ENCODE measurements at regions not wholly inside any gene's neighbourhood (a gene's known extent, or its start where the extent isn't known, plus 50 kb on each side); places are given as distances from the start of the nearest gene placed in this dataset.

DNA sequence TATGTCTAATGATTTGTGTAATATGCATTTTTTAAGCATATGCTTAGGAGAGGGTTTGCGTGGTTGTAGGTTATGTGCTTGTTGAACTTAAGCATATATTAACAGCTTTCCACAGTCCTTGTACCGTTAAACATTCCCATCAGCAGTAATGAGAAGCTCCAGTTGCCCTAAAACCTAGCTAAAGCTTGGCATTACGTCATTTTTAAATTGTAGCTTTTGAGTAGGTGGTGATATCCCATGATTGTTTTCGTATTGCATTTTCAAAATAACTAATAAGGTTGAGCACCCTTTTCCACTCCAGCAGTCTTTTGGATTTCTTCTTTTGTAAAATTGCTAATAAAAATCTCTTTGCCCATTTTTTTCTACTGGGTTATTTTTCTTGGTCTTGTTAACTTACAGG lies 453.1 kb upstream of the GCFC2 start:
- TF ChIP-seq, protein P1, sequence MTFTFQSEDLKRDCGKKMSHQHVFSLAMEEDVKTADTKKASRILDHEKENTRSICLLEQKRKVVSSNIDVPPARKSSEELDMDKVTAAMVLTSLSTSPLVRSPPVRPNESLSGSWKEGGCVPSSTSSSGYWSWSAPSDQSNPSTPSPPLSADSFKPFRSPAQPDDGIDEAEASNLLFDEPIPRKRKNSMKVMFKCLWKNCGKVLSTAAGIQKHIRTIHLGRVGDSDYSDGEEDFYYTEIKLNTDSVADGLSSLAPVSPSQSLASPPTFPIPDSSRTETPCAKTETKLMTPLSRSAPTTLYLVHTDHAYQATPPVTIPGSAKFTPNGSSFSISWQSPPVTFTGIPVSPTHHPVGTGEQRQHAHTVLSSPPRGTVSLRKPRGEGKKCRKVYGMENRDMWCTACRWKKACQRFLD (tag by site-specific recombination; IDR thresholded peaks at IDR 0.05): no peak
- no peak for TF ChIP-seq ZNF2 (tag by site-specific recombination; IDR thresholded peaks at IDR 0.05)
- TF ChIP-seq ZNF274 (IDR thresholded peaks at IDR 0.05; ENCODE audit: low read length): no peak
- no peak for TF ChIP-seq ZNF274 (tag by site-specific recombination; IDR thresholded peaks at IDR 0.05; ENCODE audit: borderline replicate concordance)
- TF ChIP-seq, protein P2, sequence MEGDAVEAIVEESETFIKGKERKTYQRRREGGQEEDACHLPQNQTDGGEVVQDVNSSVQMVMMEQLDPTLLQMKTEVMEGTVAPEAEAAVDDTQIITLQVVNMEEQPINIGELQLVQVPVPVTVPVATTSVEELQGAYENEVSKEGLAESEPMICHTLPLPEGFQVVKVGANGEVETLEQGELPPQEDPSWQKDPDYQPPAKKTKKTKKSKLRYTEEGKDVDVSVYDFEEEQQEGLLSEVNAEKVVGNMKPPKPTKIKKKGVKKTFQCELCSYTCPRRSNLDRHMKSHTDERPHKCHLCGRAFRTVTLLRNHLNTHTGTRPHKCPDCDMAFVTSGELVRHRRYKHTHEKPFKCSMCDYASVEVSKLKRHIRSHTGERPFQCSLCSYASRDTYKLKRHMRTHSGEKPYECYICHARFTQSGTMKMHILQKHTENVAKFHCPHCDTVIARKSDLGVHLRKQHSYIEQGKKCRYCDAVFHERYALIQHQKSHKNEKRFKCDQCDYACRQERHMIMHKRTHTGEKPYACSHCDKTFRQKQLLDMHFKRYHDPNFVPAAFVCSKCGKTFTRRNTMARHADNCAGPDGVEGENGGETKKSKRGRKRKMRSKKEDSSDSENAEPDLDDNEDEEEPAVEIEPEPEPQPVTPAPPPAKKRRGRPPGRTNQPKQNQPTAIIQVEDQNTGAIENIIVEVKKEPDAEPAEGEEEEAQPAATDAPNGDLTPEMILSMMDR (tag by site-specific recombination; IDR thresholded peaks at IDR 0.05): no peak
- TF ChIP-seq ZNF48 (tag by site-specific recombination; IDR thresholded peaks at IDR 0.05): no peak
- no peak for TF ChIP-seq ZNF341 (tag by site-specific recombination; IDR thresholded peaks at IDR 0.05; ENCODE audit: low read depth)
- no peak for TF ChIP-seq REPIN1 (tag by site-specific recombination; IDR thresholded peaks at IDR 0.05; ENCODE audit: low read depth)
- no peak for TF ChIP-seq ZNF221 (tag by site-specific recombination; IDR thresholded peaks at IDR 0.05; ENCODE audit: borderline replicate concordance)
- TF ChIP-seq ZNF830 (tag by site-specific recombination; IDR thresholded peaks at IDR 0.05; ENCODE audit: low read depth): no peak
- no peaks in the 10 kb centered on the region for H3K4me1 ChIP-seq (ENCODE audit: control insufficient read depth, insufficient read depth, low read length)
- CTCF ChIA-PET: no interaction called here
- H3K27ac ChIP-seq (ENCODE audit: extremely low read depth, low read depth, low read length): no peak overlapping the region
- H3K36me3 ChIP-seq (ENCODE audit: control insufficient read depth in 2 of 2, insufficient read depth in 1 of 2, low read length in 2 of 2): no peaks in the 10 kb centered on the region
- no peaks in the 10 kb centered on the region for H3K9me3 ChIP-seq (ENCODE audit: control insufficient read depth, insufficient read depth, low read depth, low read length)
- H3K4me3 ChIP-seq (ENCODE audit: low read depth, low read length): no peak overlapping the region
- POLR2A ChIA-PET: no interaction called here

DNA sequence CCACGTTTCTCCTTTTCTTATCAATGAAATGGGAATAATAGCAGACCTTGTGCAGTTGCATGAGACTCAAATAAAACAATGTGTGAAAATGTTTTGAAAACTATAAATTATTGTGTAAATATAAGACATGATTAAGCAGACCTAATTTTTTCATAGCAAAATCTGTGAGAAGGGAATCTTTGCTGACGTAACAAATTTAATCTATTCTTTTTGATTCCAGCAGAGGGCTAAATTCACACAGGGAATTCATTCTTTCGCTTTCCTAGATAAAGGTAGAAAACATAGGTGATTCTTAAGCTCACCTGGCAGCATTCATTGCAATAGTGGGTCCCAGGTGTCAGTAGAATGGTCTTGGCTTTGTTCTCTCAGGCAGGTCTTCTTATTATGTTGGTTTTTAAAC lies 450.0 kb upstream of the GCFC2 start:
- no peak overlapping the region for H3K27ac ChIP-seq (ENCODE audit: extremely low read depth, low read depth, low read length)
- CTCF ChIA-PET: interaction anchor here (0.6 kb wide), 1 partner anchor 439 kb away, joined by 5 read pairs; no protein-coding TSS in a partner anchor
- no peaks in the 10 kb centered on the region for H3K4me1 ChIP-seq (ENCODE audit: control insufficient read depth, insufficient read depth, low read length)
- POLR2A ChIA-PET: no interaction called here
- no peak overlapping the region for H3K4me3 ChIP-seq (ENCODE audit: low read depth, low read length)
- H3K9me3 ChIP-seq (ENCODE audit: control insufficient read depth, insufficient read depth, low read depth, low read length): no peaks in the 10 kb centered on the region
- no peaks in the 10 kb centered on the region for H3K36me3 ChIP-seq (ENCODE audit: control insufficient read depth in 2 of 2, insufficient read depth in 1 of 2, low read length in 2 of 2)
- TF ChIP-seq ZNF416 (tag by site-specific recombination; IDR thresholded peaks at IDR 0.05): no peak

DNA sequence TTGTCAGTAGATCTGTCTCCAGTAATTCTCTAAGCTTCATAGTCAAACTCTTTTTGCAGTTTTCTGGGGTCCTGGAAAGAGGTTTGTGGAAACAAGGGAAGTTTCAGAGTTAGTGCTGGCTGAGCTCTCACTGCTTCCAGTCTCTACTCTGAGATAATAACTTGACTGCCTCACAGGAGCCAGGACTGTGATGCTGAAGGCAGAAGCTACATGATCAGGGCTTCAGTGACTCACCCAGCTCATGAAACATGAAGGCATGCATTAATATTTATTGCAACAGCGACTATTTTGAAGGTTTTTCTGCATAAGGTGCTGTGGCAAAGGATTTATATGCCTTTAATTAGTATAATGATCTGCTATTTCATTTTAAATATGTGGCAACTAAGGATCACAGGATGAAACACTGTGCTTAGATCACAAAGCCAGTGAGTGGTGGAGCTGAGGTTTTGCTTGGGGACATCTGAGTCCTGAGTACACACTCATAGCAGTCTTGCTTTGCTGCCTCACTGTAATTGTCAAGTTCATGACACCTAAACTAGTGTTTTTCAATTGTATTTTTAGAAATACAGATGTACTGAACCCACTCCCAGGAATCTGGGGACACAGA lies 448.4 kb upstream of the GCFC2 start:
- Histone ChIP-seq H3K4me3 (ENCODE audit: low read depth, low read length) (no peak overlapping the region), H3K27ac (ENCODE audit: extremely low read depth, low read depth, low read length) (no peak overlapping the region), H3K9me3 (ENCODE audit: control insufficient read depth, insufficient read depth, low read depth, low read length) (no peaks in the 10 kb centered on the region), H3K4me1 (ENCODE audit: control insufficient read depth, insufficient read depth, low read length) (no peaks in the 10 kb centered on the region), H3K36me3 (ENCODE audit: control insufficient read depth in 2 of 2, insufficient read depth in 1 of 2, low read length in 2 of 2) (no peaks in the 10 kb centered on the region)
- CTCF ChIA-PET: no interaction called here
- POLR2A ChIA-PET: no interaction called here
- TF ChIP-seq ZFHX2 (tag by site-specific recombination; conservative IDR thresholded peaks at IDR 0.05): no peak
- TF ChIP-seq, protein P3, sequence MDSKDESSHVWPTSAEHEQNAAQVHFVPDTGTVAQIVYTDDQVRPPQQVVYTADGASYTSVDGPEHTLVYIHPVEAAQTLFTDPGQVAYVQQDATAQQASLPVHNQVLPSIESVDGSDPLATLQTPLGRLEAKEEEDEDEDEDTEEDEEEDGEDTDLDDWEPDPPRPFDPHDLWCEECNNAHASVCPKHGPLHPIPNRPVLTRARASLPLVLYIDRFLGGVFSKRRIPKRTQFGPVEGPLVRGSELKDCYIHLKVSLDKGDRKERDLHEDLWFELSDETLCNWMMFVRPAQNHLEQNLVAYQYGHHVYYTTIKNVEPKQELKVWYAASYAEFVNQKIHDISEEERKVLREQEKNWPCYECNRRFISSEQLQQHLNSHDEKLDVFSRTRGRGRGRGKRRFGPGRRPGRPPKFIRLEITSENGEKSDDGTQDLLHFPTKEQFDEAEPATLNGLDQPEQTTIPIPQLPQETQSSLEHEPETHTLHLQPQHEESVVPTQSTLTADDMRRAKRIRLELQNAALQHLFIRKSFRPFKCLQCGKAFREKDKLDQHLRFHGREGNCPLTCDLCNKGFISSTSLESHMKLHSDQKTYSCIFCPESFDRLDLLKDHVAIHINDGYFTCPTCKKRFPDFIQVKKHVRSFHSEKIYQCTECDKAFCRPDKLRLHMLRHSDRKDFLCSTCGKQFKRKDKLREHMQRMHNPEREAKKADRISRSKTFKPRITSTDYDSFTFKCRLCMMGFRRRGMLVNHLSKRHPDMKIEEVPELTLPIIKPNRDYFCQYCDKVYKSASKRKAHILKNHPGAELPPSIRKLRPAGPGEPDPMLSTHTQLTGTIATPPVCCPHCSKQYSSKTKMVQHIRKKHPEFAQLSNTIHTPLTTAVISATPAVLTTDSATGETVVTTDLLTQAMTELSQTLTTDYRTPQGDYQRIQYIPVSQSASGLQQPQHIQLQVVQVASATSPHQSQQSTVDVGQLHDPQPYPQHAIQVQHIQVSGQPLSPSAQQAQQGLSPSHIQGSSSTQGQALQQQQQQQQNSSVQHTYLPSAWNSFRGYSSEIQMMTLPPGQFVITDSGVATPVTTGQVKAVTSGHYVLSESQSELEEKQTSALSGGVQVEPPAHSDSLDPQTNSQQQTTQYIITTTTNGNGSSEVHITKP (tag by site-specific recombination; IDR thresholded peaks at IDR 0.05): no peak
- no peak for TF ChIP-seq ZBTB7A (tag by site-specific recombination; IDR thresholded peaks at IDR 0.05; ENCODE audit: low read depth)
- TF ChIP-seq, protein P4, sequence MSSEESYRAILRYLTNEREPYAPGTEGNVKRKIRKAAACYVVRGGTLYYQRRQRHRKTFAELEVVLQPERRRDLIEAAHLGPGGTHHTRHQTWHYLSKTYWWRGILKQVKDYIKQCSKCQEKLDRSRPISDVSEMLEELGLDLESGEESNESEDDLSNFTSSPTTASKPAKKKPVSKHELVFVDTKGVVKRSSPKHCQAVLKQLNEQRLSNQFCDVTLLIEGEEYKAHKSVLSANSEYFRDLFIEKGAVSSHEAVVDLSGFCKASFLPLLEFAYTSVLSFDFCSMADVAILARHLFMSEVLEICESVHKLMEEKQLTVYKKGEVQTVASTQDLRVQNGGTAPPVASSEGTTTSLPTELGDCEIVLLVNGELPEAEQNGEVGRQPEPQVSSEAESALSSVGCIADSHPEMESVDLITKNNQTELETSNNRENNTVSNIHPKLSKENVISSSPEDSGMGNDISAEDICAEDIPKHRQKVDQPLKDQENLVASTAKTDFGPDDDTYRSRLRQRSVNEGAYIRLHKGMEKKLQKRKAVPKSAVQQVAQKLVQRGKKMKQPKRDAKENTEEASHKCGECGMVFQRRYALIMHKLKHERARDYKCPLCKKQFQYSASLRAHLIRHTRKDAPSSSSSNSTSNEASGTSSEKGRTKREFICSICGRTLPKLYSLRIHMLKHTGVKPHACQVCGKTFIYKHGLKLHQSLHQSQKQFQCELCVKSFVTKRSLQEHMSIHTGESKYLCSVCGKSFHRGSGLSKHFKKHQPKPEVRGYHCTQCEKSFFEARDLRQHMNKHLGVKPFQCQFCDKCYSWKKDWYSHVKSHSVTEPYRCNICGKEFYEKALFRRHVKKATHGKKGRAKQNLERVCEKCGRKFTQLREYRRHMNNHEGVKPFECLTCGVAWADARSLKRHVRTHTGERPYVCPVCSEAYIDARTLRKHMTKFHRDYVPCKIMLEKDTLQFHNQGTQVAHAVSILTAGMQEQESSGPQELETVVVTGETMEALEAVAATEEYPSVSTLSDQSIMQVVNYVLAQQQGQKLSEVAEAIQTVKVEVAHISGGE (tag by site-specific recombination; conservative IDR thresholded peaks at IDR 0.05; ENCODE audit: low read depth): no peak
- TF ChIP-seq ZNF610 (tag by site-specific recombination; IDR thresholded peaks at IDR 0.05; ENCODE audit: borderline replicate concordance): no peak
- no peak for TF ChIP-seq SCRT1 (tag by site-specific recombination; IDR thresholded peaks at IDR 0.05; ENCODE audit: borderline replicate concordance)
- TF ChIP-seq PRDM1 (tag by site-specific recombination; IDR thresholded peaks at IDR 0.05): no peak
- TF ChIP-seq REPIN1 (tag by site-specific recombination; IDR thresholded peaks at IDR 0.05; ENCODE audit: low read depth): no peak
- TF ChIP-seq ZNF600 (tag by site-specific recombination; IDR thresholded peaks at IDR 0.05): no peak
- TF ChIP-seq, protein P5, sequence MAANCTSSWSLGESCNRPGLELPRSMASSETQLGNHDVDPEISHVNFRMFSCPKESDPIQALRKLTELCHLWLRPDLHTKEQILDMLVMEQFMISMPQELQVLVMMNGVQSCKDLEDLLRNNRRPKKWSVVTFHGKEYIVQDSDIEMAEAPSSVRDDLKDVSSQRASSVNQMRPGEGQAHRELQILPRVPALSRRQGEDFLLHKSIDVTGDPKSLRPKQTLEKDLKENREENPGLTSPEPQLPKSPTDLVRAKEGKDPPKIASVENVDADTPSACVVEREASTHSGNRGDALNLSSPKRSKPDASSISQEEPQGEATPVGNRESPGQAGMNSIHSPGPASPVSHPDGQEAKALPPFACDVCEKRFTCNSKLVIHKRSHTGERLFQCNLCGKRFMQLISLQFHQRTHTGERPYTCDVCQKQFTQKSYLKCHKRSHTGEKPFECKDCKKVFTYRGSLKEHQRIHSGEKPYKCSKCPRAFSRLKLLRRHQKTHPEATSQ (tag by site-specific recombination; IDR thresholded peaks at IDR 0.05): no peak

Data from HEK293 (cell line).